ENCODE measurements at regions not wholly inside any gene's neighbourhood (a gene's known extent, or its start where the extent isn't known, plus 50 kb on each side); places are given as distances from the start of the nearest gene placed in this dataset.

DNA sequence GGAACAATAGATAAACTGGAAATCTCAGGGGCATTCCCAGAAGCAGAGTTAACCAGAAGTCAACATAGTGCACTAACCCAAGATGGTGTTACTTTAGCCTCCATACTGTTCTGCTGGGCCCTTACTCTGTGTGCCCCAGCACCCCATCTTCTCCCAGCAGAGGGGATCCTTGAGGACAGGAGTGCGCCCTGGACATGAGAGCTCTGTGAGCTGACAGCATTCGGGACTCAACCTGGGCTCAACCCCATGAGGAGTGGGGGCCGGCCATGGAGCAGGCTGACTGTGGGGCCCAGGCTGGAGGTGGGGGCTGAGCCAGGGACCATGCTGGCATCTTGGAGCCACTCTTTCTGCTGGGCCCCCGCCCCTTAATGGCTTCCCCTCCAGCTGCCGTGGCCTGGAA lies 156.3 kb upstream of the HS6ST1 start:
- Histone ChIP-seq H3K79me2 (ENCODE audit: insufficient read depth, low read length) (no peaks in the 10 kb centered on the region), H3K27me3 (ENCODE audit: low read length) (no peaks in the 10 kb centered on the region), H2AFZ (ENCODE audit: low read depth, low read length, severe bottlenecking) (no peak overlapping the region), H3F3A (ENCODE audit: insufficient read depth) (no peaks in the 10 kb centered on the region), H4K20me1 (ENCODE audit: low read depth, low read length) (no peaks in the 10 kb centered on the region), H3K9ac (ENCODE audit: low read length) (no peak overlapping the region), H3K4me3 (ENCODE audit: insufficient read depth, low read length, poor library complexity, severe bottlenecking) (no peak overlapping the region), H3K9me2 (replicated peaks; ENCODE audit: insufficient read depth, low read length) (no peaks in the 10 kb centered on the region), H3K27ac (ENCODE audit: low read depth, low read length) (no peak overlapping the region), H3K9me3 (ENCODE audit: insufficient read depth, low read length) (peaks cover 7% of the 10 kb centered on the region; the same call in 1 of the 2 replicates), H3K36me3 (ENCODE audit: low read length) (no peaks in the 10 kb centered on the region), H3K4me2 (ENCODE audit: low read depth, low read length, poor library complexity, severe bottlenecking) (no peak overlapping the region)
- TF ChIP-seq, protein P1, sequence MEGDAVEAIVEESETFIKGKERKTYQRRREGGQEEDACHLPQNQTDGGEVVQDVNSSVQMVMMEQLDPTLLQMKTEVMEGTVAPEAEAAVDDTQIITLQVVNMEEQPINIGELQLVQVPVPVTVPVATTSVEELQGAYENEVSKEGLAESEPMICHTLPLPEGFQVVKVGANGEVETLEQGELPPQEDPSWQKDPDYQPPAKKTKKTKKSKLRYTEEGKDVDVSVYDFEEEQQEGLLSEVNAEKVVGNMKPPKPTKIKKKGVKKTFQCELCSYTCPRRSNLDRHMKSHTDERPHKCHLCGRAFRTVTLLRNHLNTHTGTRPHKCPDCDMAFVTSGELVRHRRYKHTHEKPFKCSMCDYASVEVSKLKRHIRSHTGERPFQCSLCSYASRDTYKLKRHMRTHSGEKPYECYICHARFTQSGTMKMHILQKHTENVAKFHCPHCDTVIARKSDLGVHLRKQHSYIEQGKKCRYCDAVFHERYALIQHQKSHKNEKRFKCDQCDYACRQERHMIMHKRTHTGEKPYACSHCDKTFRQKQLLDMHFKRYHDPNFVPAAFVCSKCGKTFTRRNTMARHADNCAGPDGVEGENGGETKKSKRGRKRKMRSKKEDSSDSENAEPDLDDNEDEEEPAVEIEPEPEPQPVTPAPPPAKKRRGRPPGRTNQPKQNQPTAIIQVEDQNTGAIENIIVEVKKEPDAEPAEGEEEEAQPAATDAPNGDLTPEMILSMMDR (IDR thresholded peaks at IDR 0.05; ENCODE audit: insufficient read depth, low read length, poor library complexity, severe bottlenecking) = no peak
- TF ChIP-seq EZH2phosphoT487 (conservative IDR thresholded peaks at IDR 0.05; ENCODE audit: low read length) = no peak

DNA sequence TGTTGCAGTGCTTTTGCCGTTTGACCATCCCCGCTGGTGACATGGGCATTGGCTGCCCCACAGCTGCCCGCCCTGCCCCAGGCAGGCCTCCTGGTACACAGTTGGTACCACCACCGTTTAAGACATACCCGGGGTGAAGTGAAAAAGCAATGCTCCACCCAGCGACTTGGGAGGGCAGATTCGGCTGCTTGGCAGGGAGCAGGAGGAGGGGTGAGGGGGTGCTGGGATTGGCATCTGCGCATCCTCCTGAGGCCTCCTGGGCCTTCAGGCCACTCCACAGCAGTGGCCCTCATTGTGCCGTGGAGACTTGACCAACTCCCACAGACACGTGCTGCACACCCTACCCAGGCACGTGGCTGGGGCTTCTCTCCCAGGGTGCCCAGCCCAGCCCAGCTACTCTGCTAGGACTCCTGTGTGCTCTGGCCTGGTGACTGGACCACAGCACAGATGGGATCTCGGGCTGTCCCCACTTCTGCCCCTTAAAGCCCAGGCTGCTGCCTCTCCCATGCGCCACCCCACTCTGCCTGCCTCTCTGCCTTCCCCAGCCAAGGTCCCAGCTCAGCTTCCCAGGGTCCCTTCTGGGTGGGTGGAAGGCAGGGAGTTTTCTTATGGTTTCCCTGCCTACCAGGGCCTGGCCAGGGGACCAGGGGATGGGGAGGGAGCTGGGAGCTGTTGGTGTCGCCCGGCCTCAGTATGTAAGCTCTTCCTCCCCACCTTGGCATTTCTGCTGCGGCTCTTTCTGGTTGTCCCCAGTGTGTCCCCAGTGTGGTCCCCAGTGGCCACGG lies 157.0 kb upstream of the HS6ST1 start:
- no peak for TF ChIP-seq EZH2phosphoT487 (conservative IDR thresholded peaks at IDR 0.05; ENCODE audit: low read length)
- TF ChIP-seq, protein P1 (IDR thresholded peaks at IDR 0.05; ENCODE audit: insufficient read depth, low read length, poor library complexity, severe bottlenecking) = no peak
- no peaks in the 10 kb centered on the region for H3K27me3 ChIP-seq (ENCODE audit: low read length)
- H3K79me2 ChIP-seq (ENCODE audit: insufficient read depth, low read length) = no peaks in the 10 kb centered on the region
- H3K27ac ChIP-seq (ENCODE audit: low read depth, low read length) = no peak overlapping the region
- no peak overlapping the region for H3K9ac ChIP-seq (ENCODE audit: low read length)
- H4K20me1 ChIP-seq (ENCODE audit: low read depth, low read length) = no peaks in the 10 kb centered on the region
- no peak overlapping the region for H3K4me3 ChIP-seq (ENCODE audit: insufficient read depth, low read length, poor library complexity, severe bottlenecking)
- no peaks in the 10 kb centered on the region for H3F3A ChIP-seq (ENCODE audit: insufficient read depth)
- H3K9me3 ChIP-seq (ENCODE audit: insufficient read depth, low read length) = peaks cover under 1% of the 10 kb centered on the region; the same call in 1 of the 2 replicates
- no peaks in the 10 kb centered on the region for H3K9me2 ChIP-seq (replicated peaks; ENCODE audit: insufficient read depth, low read length)
- no peaks in the 10 kb centered on the region for H3K36me3 ChIP-seq (ENCODE audit: low read length)
- H2AFZ ChIP-seq (ENCODE audit: low read depth, low read length, severe bottlenecking) = no peak overlapping the region
- H3K4me2 ChIP-seq (ENCODE audit: low read depth, low read length, poor library complexity, severe bottlenecking) = no peak overlapping the region

DNA sequence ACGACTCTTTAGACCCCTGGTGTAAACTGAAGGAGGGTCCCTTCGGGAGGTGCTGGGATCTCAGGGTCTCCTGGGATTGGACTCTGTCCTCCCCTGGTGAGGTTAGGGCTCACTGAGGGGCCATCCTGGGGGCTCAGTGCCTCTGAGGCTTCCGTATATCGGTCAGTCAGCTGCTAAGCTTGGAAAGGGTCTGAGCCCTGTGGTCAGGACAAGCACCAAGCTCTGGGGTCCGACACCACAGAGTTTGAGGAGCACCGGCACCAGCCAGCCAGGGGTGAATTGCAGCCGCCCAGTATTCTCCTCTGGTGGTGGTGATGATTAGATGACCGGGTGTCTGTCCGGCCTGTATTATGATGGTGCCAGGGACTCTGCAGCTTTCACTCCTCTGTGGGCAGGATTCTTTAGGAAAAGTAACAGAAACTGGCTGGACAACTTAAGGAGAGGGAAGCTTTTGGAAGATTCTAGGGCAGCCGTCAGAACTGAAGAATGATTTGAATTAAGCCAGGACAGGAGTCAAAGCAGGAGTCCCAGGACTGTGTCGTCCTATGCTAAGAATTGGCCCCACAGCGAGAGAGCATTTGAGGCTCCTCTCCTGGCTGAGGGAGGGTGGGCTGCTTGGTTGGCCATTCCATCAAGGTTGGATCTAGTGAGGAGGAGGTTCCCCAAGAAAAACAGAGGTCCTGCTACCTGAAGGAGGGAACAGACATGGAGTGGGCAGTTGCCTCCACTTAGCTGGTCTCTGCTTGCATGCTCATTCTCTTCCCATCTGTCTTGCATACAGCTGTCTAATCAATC lies 158.6 kb upstream of the HS6ST1 start:
- Histone ChIP-seq H4K20me1 (ENCODE audit: low read depth, low read length) (no peaks in the 10 kb centered on the region), H3K27me3 (ENCODE audit: low read length) (no peaks in the 10 kb centered on the region), H3K36me3 (ENCODE audit: low read length) (no peaks in the 10 kb centered on the region), H3K9me3 (ENCODE audit: insufficient read depth, low read length) (no peaks in the 10 kb centered on the region), H2AFZ (ENCODE audit: low read depth, low read length, severe bottlenecking) (no peak overlapping the region), H3K4me3 (ENCODE audit: insufficient read depth, low read length, poor library complexity, severe bottlenecking) (no peak overlapping the region), H3K27ac (ENCODE audit: low read depth, low read length) (no peak overlapping the region), H3F3A (ENCODE audit: insufficient read depth) (no peaks in the 10 kb centered on the region), H3K9ac (ENCODE audit: low read length) (no peak overlapping the region), H3K9me2 (replicated peaks; ENCODE audit: insufficient read depth, low read length) (no peaks in the 10 kb centered on the region), H3K79me2 (ENCODE audit: insufficient read depth, low read length) (no peaks in the 10 kb centered on the region), H3K4me2 (ENCODE audit: low read depth, low read length, poor library complexity, severe bottlenecking) (no peak overlapping the region)
- no peak for TF ChIP-seq EZH2phosphoT487 (conservative IDR thresholded peaks at IDR 0.05; ENCODE audit: low read length)
